ENCODE measurements at regions not wholly inside any gene's neighbourhood (a gene's known extent, or its start where the extent isn't known, plus 50 kb on each side); places are given as distances from the start of the nearest gene placed in this dataset.

- TF ChIP-seq CTCF (IDR thresholded peaks at IDR 0.05; ENCODE audit: low read depth, low read length, missing input control) = no peak
- TF ChIP-seq RAD21 (IDR thresholded peaks at IDR 0.05) = no peak
- TF ChIP-seq NR2F2 (IDR thresholded peaks at IDR 0.05) = no peak
- TF ChIP-seq REST (IDR thresholded peaks at IDR 0.05) = no peak
- no peak for TF ChIP-seq MAX (IDR thresholded peaks at IDR 0.05)
- no peak for TF ChIP-seq ATF3 (IDR thresholded peaks at IDR 0.05)
- no peak for TF ChIP-seq TAF1 (conservative IDR thresholded peaks at IDR 0.05)
- TF ChIP-seq GABPA (IDR thresholded peaks at IDR 0.05 in 1 of 2, conservative IDR thresholded peaks at IDR 0.05 in 1 of 2) = no peak
- no peak for TF ChIP-seq FOXA1 (IDR thresholded peaks at IDR 0.05)
- no peak for TF ChIP-seq YY1 (IDR thresholded peaks at IDR 0.05)
Observed at GRCh38 chr12:19646599-19646998, 207.3 kb downstream of the AEBP2 start.
